HL-60/S4 (cell line): ENCODE measurements at regions not wholly inside any gene's neighbourhood (a gene's known extent, or its start where the extent isn't known, plus 50 kb on each side); places are given as distances from the start of the nearest gene placed in this dataset.

Source experiments
- in situ Hi-C: fragments of 300-500 bp; cut with MboI; formaldehyde crosslinking; loops from 2 replicates; pipeline ENCODE4 v1.14.3; 2022; ENCODE audit warnings: low sequenced_read_pairs

DNA sequence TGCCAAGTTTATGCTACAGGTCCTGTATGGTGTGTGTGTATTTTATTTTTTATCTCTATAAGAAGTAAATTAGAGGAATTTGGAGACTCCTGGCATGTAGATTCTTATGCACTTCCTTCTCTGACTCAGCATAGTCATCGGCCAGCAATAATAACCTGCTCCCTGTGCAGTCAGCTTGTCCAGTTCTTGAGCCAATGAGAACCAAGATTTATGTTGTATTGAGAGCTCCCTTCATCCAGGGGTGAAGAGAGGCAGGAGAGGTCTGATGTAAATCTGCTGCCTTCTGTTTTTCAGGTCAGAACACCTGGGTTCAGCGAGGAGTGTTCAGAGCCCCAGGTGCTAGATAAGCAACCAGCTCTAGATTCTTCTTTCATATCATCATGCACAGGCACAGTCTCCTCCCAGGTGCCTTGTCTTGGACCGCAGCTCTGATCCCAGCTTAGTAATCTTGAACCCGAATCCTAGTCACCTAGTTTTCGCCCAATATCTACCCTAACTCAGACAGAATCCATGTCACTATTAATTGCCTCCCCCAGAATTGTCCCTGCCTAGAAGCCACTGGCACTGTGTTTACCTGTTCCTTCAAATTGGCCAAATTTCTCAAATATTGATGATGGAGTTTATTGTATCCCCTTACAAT lies 328.2 kb upstream of the NCAM1 start:
- in situ Hi-C loops: no loop called here

DNA sequence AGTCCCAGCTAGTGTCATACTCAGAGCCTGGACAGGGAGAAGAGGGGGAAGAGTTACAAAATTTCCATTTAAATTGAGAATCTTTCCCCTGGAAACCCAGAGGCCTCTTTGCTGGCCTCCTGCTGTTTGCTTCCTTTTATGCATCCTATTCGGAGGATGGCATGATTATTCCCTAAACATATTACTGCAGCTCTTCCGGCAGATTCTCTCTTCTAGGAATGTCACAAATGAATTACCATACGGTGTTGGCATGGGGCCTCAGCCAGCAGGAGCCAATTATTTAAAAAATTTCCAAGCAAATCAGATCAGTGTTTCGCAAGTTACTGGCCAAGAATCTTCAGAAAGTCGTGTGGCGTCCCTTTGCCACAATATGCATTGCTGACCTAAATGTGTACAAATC lies 326.7 kb upstream of the NCAM1 start:
- in situ Hi-C loops: no loop called here

DNA sequence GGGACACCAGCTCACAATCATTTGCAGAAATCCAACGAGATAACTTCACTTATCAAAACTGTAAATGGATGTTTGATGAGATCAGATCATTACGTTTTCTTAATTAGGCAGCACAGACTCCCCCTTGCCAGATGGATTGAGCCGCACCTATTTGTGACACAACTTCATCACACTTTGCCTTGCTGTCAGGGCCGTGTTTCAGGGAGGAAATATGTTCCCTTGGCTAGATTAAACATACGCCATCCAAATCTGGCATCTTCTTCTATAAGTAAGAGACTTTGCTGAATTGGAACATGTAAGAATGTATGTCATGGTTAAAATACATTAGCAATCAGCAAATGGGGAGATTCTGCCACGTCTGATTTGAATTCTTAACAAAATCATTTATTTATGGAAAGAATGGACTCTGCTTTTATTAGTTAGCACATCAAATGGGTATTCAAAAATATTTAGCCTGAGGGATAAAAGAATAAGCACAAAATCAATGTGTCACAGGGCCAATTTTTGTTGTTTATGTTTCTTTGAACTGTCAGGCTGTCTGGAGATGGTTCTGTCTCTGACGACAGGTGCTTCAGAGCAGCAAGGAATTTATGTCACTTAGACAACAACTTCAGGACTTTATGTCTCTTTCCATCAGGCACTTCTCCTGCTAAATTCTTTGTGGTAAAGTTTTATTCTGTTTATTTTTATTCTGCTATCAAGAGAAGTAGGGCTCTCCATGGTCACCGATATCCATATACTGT lies 326.1 kb upstream of the NCAM1 start:
- in situ Hi-C loops: no loop called here

DNA sequence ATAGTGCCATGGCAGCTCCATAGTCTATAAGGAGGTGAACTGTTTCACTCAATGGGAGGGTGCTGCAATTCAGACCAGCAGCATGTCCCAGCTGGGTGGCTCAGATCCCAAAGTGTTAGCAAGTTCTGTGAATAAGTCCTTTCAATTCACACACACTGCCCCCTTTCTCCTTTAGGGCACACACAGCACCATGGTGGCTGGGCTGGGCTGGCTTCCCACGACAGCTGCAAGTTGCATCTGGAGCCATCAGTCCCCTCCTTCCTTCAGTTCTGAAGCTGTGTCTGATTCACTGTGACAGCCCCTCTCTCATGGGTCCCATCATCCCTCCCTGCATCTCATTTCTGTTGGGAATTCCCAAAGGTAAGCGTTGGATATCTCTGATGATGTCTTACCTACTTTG lies 324.1 kb upstream of the NCAM1 start:
- in situ Hi-C loops: no loop called here

DNA sequence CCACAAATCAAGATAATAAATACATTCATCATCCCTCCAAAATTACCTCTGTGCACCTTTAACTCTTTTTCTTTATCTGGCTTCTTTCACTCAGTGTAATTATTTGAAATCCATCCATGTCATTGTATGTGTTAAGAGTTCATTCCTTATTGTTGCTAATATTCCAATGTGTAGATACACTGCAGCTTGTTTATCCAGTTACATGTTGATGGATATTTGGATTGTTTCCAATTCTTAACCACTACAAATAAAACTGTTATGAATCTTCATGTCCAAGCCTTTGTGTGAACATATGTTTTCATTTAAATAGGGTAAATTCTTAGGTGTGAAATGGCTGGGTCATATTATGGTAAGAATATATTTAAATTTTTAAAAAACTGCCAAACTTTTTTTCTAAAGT lies 323.3 kb upstream of the NCAM1 start:
- in situ Hi-C loops: no loop called here

DNA sequence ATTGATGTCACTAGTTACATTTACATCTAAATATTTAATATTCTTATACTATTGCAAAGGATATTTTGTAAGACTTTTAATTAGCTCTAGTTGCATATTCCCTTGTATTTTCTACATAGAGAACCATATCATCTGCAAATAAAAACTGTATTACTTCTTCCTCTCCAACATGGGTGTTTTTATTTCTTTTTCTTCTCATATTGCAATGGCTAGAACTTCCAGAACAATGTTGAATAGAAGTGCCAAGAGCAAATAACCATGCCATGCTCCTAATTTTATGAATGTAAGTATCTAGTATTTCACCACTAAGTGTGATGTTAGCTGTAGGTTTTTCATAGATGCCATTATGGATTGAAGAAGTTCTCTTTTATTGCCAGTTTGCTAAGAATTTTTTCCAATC lies 321.8 kb upstream of the NCAM1 start:
- in situ Hi-C loops: no loop called here

DNA sequence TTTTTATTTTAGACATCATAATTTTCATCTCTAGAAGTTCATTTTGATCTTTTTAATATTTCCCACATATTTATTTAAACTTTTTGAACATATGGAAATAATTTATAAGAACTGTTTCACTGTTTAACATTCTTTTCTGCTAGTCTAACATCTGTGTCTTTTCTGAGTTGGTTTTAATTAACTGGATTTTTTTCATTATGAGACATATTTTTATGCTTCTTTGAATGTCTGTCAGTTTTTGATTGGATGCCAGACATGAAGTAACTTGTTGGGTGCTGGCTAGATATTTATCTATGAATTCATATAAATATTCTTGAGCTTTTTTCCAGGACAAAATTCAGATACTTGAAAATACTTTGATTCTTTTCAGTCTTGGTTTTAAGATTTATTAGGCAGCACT lies 317.8 kb upstream of the NCAM1 start:
- in situ Hi-C loops: no loop called here

DNA sequence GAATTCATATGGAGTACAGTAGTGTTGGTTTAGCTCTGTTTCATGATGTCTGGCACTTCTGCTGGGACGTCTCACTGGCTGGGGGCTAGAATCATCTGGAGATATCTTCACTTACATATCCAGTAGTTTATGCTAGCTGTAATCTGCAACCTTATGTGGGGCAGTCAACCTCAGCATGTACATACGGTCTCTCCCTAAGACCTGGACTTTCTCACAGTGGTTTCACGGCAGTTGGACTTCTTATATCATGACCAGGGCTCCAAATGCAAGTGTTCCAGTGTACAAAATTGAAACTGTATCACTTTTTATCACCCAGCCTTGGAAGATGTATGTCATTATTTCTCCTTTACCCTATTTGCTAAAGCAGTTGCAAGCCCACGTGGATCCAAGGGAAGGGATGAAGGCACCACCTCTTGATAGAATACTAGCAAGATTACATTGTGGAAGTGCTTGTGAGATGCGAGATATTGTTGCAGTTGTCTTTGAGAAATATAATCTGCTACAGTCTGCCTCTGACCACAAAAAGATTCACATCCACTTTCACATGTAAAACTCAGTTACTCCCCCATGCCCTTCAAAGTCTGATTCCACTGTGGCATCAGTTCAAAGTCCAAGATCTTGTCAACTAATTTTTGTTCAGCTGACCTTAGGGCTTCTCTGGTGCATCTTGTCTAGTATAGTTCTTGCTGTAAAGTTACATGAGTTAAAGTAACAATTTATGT lies 316.6 kb upstream of the NCAM1 start:
- in situ Hi-C loops: no loop called here

DNA sequence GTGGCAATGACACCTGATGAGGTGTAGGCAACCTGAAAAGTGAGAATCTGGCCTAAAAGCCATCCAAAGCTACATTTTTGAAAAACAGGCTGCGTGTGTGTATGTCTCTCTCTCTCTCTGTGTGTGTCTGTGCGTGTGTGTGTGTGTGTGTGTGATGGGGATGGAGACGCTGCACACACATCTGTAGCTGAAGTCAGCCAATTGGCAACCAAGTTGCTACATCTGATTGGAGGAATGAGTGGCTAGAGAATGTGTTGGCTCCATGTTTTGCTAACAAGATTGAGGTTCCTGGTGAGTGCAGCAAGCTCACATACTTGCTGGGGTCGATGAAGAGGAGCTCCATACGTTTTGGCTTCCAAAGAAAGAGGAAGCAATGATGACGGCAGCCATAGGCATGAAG lies 311.4 kb upstream of the NCAM1 start:
- in situ Hi-C loops: no loop called here

DNA sequence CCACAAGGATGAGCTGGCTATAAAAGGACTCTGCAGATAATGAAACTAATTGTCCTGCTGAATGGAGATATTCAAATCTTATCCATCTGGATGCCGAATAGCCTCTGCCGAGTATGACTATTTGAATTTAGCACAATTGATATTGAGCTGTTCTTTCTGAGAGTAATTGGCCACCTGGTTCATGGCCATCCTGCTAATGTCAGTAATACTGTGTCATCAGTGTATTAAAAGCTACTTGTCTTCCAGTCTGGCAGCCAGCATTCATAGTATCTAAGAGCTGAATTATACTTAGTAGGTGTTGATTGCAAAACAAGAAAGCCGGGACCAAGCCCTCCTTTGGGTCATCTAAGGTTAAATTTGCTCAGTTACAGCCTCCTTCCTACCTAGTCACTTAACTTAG lies 310.7 kb upstream of the NCAM1 start:
- in situ Hi-C loops: no loop called here

DNA sequence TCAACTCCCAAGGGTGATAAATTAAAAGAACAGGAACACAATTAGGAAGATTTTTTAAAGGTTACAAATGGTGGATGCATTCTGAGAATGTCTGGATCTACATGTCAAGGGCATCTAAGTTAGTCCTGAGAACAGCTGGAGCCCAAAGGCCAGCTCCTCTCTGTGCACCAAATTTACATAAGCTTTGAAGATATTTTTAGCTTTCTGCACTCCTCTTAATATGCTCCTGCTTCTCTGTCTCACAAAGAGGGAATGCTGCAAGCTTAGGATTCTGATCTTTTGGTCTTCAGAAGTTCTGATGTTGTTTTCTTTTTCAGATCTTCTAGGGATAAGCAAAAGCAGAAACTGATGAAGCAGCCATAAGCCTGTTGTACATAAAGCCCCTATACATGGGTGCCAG lies 309.8 kb upstream of the NCAM1 start:
- in situ Hi-C loops: no loop called here

DNA sequence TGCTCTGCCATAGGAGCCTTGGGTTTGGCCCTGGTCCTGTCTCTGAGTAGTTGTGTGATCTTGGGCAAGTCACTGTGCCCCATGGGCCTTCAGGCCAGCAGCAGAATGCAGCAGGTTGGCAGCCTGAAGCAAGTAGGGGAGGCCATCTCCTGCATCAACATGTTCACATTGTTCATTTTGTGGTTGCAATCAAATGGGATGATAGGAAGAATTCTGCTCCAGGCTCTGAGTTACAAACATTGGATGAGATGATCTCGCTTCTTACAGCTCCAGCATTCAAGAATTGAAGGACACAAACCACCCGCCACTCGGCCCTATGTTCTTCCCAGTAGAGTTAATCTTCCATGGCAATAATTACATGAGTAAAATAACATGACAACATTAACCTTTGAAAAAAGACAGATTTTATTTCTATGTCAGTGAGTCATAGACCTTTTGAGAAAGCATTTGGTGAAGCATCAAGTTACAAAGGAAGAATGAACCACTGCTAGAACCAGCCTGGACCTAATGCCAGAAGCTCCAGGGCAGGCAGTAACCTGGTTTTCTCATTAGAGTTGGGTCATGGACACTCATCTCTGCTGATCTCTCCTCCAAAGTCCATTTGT lies 308.3 kb upstream of the NCAM1 start:
- in situ Hi-C loops: no loop called here

DNA sequence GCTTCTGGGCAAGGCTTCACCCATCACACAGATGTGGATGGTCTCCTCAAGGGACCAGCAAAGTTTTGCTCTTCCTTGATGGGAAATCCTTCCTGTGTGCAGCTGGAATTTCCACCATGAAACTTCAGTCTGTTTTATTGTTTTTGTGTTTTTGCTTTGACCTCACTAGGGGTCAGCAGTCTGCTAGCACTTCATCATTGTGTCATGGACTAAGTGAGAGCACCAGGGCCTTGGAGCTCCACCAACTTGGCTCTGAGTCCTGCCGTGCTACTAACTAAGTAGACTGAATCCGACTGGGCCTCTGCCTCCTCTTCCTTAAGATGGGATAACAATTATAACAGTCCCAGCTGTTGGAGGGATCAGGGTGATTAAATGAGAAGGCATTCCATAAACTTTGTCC lies 305.8 kb upstream of the NCAM1 start:
- in situ Hi-C loops: no loop called here

DNA sequence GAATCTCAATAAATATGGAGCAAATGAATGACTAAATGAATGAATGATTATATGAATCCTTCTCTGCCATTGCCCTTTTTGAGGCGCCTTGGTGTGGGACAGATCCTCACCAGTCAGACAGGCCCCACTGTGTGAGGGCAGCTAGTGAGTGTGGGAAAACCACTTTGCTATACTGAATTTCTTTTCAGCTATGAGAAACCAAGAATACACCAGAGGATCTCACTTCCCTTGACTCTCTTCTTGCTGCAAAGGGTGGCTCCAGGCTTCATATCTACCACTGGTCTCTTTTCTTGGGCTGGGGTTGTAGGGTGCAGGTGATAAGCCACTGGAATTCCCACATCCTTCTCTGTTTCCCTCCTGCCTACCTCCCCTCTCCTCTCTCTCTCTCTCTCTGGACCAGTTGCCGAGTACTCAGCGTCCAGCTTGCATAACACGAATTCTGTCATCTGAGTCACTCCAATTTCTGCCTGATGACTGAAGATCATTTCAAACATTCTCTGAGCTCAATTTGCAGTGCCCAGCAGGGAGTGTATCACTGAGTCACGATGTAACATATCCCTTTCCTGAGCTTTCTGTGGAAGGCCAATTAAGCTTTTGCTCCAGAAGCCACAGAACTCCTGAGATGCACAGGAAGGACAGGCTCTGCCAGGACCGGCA lies 304.3 kb upstream of the NCAM1 start:
- in situ Hi-C loops: no loop called here

DNA sequence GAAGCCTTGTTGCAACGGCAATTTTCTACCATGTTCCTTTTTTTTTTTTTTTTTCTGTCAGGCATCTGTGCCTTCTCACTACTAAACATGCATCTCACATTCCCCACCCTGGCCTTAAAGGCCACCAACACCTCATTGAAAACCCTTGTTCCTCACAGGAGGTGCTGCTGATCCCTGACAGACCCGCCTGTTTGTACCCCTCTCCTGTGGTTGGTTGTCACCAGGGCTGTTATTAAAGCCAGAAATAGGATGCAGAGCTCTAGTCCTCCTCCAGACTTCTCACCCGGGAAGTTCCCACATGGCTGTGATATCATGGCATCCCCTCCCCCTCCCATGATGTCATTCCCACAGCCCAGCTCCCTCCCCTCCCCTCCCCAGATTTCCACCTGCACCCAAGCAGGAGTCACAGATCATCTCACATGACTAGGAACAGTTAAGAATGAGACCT lies 302.8 kb upstream of the NCAM1 start:
- in situ Hi-C loops: no loop called here

DNA sequence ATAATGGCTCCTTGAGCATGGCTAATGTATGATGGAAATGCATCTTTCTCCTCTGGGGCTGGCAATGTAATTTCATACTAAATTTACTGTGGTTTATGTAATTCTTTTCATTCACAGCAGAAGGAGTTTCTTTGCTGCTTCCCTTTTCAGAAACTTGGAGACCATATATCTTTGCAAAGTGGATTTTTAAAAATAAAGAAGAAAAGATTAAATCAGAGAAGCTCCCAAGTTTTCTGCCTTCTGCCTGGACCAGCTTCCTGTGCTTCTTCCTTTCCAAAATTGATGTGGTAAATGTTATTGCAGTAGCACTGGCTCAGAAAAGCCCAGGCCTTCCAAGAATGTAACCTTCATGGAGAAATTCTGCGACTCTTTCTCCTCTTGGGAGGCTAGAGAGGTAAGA lies 300.1 kb upstream of the NCAM1 start:
- in situ Hi-C loops: no loop called here

DNA sequence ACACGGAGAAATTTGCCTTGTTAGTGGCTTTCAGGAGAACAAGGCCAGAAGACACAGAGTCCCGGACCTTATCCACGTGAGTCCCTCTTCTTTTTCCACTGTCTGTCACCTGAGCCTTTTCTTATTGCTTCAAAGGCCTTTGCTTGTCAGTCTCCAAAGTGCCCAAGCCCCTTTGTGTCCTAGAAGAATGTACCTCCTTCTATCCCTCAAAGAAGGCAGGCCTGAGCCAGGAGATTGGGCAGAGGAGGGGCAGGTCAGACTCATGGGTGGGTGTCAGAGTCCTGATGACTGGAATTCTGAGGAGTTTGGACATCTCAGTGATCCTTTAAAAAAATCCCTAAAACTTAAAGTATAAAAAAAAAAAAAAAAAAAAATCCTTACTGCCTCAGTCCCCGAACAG lies 299.6 kb upstream of the NCAM1 start:
- in situ Hi-C loops: no loop called here

DNA sequence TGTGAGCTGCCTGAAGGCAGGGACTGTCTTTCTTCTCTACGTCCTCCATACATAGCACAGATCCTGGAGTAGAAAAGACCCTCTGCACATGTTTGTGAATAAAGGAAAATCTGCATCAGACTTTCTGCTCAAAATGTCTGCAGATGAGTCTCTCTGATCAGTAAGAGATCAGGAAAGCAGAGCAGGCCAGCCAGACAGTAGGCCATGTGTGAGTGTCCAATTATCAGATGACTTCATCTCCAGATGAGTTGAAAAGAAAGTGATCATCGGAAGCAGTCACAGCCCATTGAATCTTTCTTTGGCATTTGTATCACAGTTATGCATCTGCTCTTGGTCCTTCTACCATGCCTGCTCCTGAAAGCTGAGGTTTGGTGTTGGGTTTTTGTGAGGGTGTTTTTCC lies 298.7 kb upstream of the NCAM1 start:
- in situ Hi-C loops: no loop called here

DNA sequence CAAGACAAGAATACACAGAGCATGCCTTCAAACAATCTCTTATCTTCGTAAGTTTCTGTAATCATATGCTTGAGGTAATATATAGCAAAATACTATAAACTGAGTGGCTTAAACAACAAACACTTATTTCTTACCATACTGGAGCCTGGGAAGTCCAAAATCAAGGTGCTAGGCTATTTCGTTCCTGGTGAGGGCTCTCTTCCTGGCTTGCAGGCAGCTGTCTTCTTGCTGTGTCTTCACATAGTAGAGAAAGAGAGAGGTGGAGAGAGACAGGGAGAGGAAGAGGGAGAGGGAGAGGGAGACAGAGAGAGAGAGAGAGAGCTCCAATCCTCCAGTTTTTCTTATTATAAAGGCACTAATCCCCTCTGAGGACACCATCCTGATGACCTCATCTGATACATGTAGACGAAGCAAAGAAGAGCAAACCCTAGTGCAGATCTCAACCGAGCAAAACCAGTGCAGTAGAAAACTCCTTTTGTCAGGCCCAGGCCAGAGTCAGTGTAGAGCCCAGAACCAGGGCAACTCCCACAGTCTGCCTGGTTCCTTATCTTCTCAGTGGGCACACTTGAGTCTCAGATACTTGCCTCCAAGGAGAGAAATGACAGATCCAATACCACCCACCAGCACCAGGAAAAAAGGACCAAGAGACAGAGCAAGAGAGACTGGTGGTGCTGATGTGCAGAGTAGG lies 297.1 kb upstream of the NCAM1 start:
- in situ Hi-C loops: no loop called here

DNA sequence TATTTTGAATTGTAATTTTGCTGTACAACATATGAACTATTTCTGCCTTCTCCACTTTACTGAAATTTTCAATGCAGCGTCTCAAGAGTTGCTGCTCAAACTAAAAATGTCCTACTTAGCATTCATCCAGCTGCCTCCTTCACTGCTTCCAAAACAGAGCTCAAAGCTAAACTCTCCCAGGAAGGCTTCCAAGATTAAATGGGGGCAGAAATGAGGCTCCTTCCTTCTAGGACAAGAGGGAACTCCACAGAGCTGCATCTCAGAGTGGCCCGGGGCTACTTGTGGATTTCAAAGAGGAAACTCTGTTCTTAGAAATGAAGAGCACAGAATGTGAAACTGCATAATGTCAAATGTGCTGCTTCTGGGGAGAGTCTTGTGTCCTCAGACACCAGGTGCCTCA lies 295.9 kb upstream of the NCAM1 start:
- in situ Hi-C loops: no loop called here

DNA sequence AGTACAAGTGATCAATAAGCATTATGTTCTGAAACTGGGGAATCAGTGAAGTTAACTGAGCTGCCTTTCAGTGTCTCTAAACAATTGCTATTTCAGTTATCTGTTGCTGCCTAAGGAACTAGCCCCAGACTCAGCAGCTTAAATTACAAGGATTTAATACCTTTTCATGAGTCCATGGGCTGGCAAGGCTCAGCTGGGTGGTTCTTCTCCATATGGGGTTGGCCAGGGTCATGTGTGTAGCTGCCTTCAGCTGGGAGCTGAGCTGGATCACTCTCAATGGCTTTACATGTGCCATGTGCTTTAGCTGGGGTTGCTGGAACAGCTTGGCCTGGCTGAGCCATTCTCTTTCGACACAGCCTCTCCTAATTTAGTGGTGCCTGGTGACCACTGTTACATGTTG lies 295.0 kb upstream of the NCAM1 start:
- in situ Hi-C loops: no loop called here
